HepG2 (cell line): ENCODE measurements at regions not wholly inside any gene's neighbourhood (a gene's known extent, or its start where the extent isn't known, plus 50 kb on each side); places are given as distances from the start of the nearest gene placed in this dataset.

Experiments
- ATAC-seq: fragments of 200-7000 bp; cut with Tn5 transposase; 3 replicates; pipeline ENCODE4 v1.9.1; 2020; ENCODE audit warnings: mild to moderate bottlenecking, moderate library complexity
- BruUV-seq: library from RNA; stranded (reverse); fragments of 400-500 nt; replicated peaks from 2 replicates; lab custom pipeline; 2021; lab: Mats Ljungman, UMichigan
- CTCF ChIA-PET: fragments of 300-600 bp; formaldehyde crosslinking; extraction: SDS; loops from one replicate; lab custom pipeline; 2021; ENCODE audit warnings: low total read pairs, inconsistent platforms, low intra/inter-chr PET ratio; lab: Yijun Ruan, JAX
- POLR2A ChIA-PET: fragments of 350-600 bp; sonication (Branson Sonifier 250); formaldehyde crosslinking; loops from one replicate; lab custom pipeline; 2020; ENCODE audit warnings: antibody characterized with exemption, inconsistent platforms; lab: Yijun Ruan, JAX
- DNase-seq: peaks from one replicate; pipeline ENCODE4 v3.0.0-alpha.2; 2015; ENCODE audit warnings: low spot score
- FAIRE-seq: peaks from 3 replicates; lab custom pipeline; 2011; peaks lifted over from hg19 to GRCh38; lab: Jason Lieb, UNC
- H2AFZ ChIP-seq: one replicate; pipeline ENCODE4 v1.6.1; 2011; ENCODE audit warnings: low read length, inconsistent platforms
- H3K27ac ChIP-seq: fragments of 300-600 bp; 3 replicates; pipeline ENCODE4 v1.8.0; 2011; ENCODE audit warnings: mixed run types, mild to moderate bottlenecking, mixed read lengths, low read length, inconsistent platforms; ENCODE audit not compliant: insufficient read depth; ENCODE audit errors: extremely low read length
- H3K27me3 ChIP-seq, 2 experiments: fragments of 200-600 bp in 1 of 2; 2 replicates in 1 of 2; 3 replicates in 1 of 2; pipeline versions ENCODE4 v1.6.0 to v1.8.0; 2011; ENCODE audit warnings: low read length in 2 of 2, mild to moderate bottlenecking in 2 of 2, moderate library complexity in 2 of 2, inconsistent platforms in 1 of 2; ENCODE audit not compliant: insufficient read depth in 2 of 2, control insufficient read depth in 1 of 2
- H3K36me3 ChIP-seq, 2 experiments: fragments of 200-600 bp in 1 of 2; replicated peaks in 1 of 2; 2 replicates in 1 of 2; 3 replicates in 1 of 2; pipeline versions ENCODE4 v1.5.1 to v1.8.0; 2011; ENCODE audit warnings: low read length in 2 of 2, inconsistent platforms in 1 of 2; ENCODE audit not compliant: insufficient read depth in 2 of 2, control insufficient read depth in 1 of 2
- H3K4me1 ChIP-seq: 2 replicates; pipeline ENCODE4 v1.5.1; 2012; ENCODE audit warnings: low read length, inconsistent platforms; ENCODE audit not compliant: insufficient read depth
- H3K4me2 ChIP-seq: 2 replicates; pipeline ENCODE4 v1.6.0; 2011; ENCODE audit warnings: low read depth, low read length, inconsistent platforms
- H3K4me3 ChIP-seq, 3 experiments: fragments of 200-600 bp in 1 of 3; sonication (generic), shearing (Covaris generic) in 1 of 3; replicated peaks in 1 of 3; 2 replicates each; pipeline ENCODE4 v1.5.1; 2011 to 2016; ENCODE audit warnings: low read length in 3 of 3, inconsistent platforms in 2 of 3, low read depth in 2 of 3, mild to moderate bottlenecking in 2 of 3, control low read depth in 1 of 3, mixed read lengths in 1 of 3; ENCODE audit not compliant: insufficient read depth in 1 of 3
- H3K79me2 ChIP-seq: one replicate; pipeline ENCODE4 v1.6.1; 2011; ENCODE audit warnings: low read length, inconsistent platforms; ENCODE audit not compliant: insufficient read depth
- H3K9ac ChIP-seq: 2 replicates; pipeline ENCODE4 v1.6.0; 2011; ENCODE audit warnings: mild to moderate bottlenecking, low read depth, low read length, inconsistent platforms; ENCODE audit not compliant: insufficient read depth
- H3K9me3 ChIP-seq: 2 replicates; pipeline ENCODE4 v1.5.1; 2012; ENCODE audit warnings: mild to moderate bottlenecking, low read length
- H4K20me1 ChIP-seq: 2 replicates; pipeline ENCODE4 v1.6.0; 2011; ENCODE audit warnings: inconsistent platforms, mild to moderate bottlenecking, low read length, moderate library complexity; ENCODE audit not compliant: insufficient read depth
- KLF15 ChIP-seq: sonication (generic); formaldehyde crosslinking; IDR thresholded peaks from 2 replicates; pipeline ENCODE4 v1.8.1; 2023; ENCODE audit warnings: borderline replicate concordance, mild to moderate bottlenecking, inconsistent platforms, missing genetic modification reagents, mixed read lengths
- RBFOX2 ChIP-seq: fragments of 200-400 bp; formaldehyde crosslinking; IDR thresholded peaks from 2 replicates; pipeline ENCODE4 v1.6.1; 2017; ENCODE audit warnings: low read depth, mild to moderate bottlenecking, low read length
- STAT5B ChIP-seq: sonication (generic); formaldehyde crosslinking; IDR thresholded peaks from 2 replicates; pipeline ENCODE4 v1.4.0; 2020; ENCODE audit warnings: missing genetic modification reagents
- ZNF598 ChIP-seq: sonication (generic); formaldehyde crosslinking; IDR thresholded peaks from 2 replicates; pipeline ENCODE4 v1.5.1; 2020; ENCODE audit warnings: mild to moderate bottlenecking, missing genetic modification reagents, borderline replicate concordance
- ZNF83 ChIP-seq: sonication (generic); formaldehyde crosslinking; IDR thresholded peaks from 2 replicates; pipeline ENCODE4 v1.4.0; 2020; ENCODE audit warnings: missing genetic modification reagents, mild to moderate bottlenecking, borderline replicate concordance
- WGBS: methylation state at CpG from one replicate; pipeline ENCODE4 v1.1.6; 2017; ENCODE audit warnings: low lambda C conversion rate; 5-methylcytosine and 5-hydroxymethylcytosine counted together
- in situ Hi-C: cut with HindIII; loops from 2 replicates; pipeline ENCODE4 v1.10.0; 2017; ENCODE audit warnings: low pct_unique_long_range_greater_than_20kb; ENCODE audit not compliant: extremely low pct_ligation_motif_present
- intact Hi-C: fragments of 100-400 bp; cut with micrococcal nuclease; formaldehyde crosslinking; loops from one replicate; pipeline ENCODE4 v1.10.0; 2022; ENCODE audit not compliant: unreplicated experiment
- TF ChIP-seq, protein P1 (sequence below): sonication (generic); formaldehyde crosslinking; IDR thresholded peaks from 2 replicates; pipeline ENCODE4 v1.4.0; 2020; ENCODE audit warnings: missing genetic modification reagents
- TF ChIP-seq, protein P2 (sequence below): IDR thresholded peaks from 2 replicates; pipeline ENCODE4 v1.6.1; 2016; ENCODE audit warnings: low read depth, missing genetic modification reagents, missing compliant biosample characterization
- TF ChIP-seq, protein P3 (sequence below), 2 experiments: sonication (generic) in 1 of 2; formaldehyde crosslinking in 1 of 2; IDR thresholded peaks; 2 replicates each; pipeline versions ENCODE4 v1.4.0 to v1.6.1; 2016 to 2020; ENCODE audit warnings: borderline replicate concordance in 1 of 2, low read depth in 1 of 2, mild to moderate bottlenecking in 1 of 2, missing genetic modification reagents in 1 of 2

- TF ChIP-seq, protein P1, sequence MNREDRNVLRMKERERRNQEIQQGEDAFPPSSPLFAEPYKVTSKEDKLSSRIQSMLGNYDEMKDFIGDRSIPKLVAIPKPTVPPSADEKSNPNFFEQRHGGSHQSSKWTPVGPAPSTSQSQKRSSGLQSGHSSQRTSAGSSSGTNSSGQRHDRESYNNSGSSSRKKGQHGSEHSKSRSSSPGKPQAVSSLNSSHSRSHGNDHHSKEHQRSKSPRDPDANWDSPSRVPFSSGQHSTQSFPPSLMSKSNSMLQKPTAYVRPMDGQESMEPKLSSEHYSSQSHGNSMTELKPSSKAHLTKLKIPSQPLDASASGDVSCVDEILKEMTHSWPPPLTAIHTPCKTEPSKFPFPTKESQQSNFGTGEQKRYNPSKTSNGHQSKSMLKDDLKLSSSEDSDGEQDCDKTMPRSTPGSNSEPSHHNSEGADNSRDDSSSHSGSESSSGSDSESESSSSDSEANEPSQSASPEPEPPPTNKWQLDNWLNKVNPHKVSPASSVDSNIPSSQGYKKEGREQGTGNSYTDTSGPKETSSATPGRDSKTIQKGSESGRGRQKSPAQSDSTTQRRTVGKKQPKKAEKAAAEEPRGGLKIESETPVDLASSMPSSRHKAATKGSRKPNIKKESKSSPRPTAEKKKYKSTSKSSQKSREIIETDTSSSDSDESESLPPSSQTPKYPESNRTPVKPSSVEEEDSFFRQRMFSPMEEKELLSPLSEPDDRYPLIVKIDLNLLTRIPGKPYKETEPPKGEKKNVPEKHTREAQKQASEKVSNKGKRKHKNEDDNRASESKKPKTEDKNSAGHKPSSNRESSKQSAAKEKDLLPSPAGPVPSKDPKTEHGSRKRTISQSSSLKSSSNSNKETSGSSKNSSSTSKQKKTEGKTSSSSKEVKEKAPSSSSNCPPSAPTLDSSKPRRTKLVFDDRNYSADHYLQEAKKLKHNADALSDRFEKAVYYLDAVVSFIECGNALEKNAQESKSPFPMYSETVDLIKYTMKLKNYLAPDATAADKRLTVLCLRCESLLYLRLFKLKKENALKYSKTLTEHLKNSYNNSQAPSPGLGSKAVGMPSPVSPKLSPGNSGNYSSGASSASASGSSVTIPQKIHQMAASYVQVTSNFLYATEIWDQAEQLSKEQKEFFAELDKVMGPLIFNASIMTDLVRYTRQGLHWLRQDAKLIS (CRISPR knock-in tag): no peak
- TF ChIP-seq ZNF83 (CRISPR knock-in tag): no peak
- TF ChIP-seq RBFOX2: no peak
- TF ChIP-seq ZNF598 (CRISPR knock-in tag): no peak
- TF ChIP-seq KLF15 (CRISPR knock-in tag): no peak
- TF ChIP-seq STAT5B (CRISPR knock-in tag): no peak
Measured at GRCh38 chr22:22982616-22983015, 87.7 kb upstream of the GNAZ start (continued).

DNA sequence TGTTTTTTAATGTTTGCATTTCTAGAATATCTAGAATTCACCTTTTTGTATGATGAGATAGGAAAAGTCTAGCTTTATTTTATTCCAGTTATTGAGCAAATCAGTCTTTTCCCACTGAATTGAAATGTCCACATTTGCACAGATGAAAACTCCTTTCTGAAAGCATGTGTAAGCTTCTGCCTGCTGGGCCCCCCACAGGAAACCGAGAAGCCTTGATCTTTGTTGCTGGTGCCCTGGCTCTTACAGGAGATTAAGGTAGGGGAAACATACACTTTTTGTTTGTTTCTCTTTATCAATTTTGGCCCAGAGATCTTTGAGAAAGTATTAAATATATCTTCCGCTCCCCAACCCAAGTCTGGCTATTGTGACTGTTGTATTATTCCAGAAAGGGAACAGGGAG lies 87.2 kb upstream of the GNAZ start:
- Histone ChIP-seq H3K27me3 (peaks cover 2 to 13% of the 10 kb centered on the region in 2 experiments; a peak in 3 of 5 replicates), H3K4me1 (no peaks in the 10 kb centered on the region), H3K27ac (no peak overlapping the region), H3K36me3 (no peaks in the 10 kb centered on the region), H2AFZ (no peak overlapping the region), H3K9me3 (peaks cover 19% of the 10 kb centered on the region), H3K79me2 (no peaks in the 10 kb centered on the region), H4K20me1 (no peaks in the 10 kb centered on the region), H3K4me3 (no peak overlapping the region), H3K4me2 (no peak overlapping the region), H3K9ac (no peak overlapping the region)
- BruUV-seq: no TSS peak
- in situ Hi-C loops (no loop called here), intact Hi-C loops (no loop called here)
- CTCF ChIA-PET: no interaction called here
- ATAC-seq (no peak), DNase-seq (no peak), FAIRE-seq (no peak)
- WGBS: 47% methylated on average over 2 of the region's 2 CpGs
- POLR2A ChIA-PET: no interaction called here
- TF ChIP-seq, protein P2, sequence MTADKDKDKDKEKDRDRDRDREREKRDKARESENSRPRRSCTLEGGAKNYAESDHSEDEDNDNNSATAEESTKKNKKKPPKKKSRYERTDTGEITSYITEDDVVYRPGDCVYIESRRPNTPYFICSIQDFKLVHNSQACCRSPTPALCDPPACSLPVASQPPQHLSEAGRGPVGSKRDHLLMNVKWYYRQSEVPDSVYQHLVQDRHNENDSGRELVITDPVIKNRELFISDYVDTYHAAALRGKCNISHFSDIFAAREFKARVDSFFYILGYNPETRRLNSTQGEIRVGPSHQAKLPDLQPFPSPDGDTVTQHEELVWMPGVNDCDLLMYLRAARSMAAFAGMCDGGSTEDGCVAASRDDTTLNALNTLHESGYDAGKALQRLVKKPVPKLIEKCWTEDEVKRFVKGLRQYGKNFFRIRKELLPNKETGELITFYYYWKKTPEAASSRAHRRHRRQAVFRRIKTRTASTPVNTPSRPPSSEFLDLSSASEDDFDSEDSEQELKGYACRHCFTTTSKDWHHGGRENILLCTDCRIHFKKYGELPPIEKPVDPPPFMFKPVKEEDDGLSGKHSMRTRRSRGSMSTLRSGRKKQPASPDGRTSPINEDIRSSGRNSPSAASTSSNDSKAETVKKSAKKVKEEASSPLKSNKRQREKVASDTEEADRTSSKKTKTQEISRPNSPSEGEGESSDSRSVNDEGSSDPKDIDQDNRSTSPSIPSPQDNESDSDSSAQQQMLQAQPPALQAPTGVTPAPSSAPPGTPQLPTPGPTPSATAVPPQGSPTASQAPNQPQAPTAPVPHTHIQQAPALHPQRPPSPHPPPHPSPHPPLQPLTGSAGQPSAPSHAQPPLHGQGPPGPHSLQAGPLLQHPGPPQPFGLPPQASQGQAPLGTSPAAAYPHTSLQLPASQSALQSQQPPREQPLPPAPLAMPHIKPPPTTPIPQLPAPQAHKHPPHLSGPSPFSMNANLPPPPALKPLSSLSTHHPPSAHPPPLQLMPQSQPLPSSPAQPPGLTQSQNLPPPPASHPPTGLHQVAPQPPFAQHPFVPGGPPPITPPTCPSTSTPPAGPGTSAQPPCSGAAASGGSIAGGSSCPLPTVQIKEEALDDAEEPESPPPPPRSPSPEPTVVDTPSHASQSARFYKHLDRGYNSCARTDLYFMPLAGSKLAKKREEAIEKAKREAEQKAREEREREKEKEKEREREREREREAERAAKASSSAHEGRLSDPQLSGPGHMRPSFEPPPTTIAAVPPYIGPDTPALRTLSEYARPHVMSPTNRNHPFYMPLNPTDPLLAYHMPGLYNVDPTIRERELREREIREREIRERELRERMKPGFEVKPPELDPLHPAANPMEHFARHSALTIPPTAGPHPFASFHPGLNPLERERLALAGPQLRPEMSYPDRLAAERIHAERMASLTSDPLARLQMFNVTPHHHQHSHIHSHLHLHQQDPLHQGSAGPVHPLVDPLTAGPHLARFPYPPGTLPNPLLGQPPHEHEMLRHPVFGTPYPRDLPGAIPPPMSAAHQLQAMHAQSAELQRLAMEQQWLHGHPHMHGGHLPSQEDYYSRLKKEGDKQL (CRISPR knock-in tag): no peak
- TF ChIP-seq, protein P3, sequence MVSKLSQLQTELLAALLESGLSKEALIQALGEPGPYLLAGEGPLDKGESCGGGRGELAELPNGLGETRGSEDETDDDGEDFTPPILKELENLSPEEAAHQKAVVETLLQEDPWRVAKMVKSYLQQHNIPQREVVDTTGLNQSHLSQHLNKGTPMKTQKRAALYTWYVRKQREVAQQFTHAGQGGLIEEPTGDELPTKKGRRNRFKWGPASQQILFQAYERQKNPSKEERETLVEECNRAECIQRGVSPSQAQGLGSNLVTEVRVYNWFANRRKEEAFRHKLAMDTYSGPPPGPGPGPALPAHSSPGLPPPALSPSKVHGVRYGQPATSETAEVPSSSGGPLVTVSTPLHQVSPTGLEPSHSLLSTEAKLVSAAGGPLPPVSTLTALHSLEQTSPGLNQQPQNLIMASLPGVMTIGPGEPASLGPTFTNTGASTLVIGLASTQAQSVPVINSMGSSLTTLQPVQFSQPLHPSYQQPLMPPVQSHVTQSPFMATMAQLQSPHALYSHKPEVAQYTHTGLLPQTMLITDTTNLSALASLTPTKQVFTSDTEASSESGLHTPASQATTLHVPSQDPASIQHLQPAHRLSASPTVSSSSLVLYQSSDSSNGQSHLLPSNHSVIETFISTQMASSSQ (IDR thresholded peaks at IDR 0.05; ENCODE audit: low read depth): no peak
- TF ChIP-seq, protein P3 (CRISPR knock-in tag; IDR thresholded peaks at IDR 0.05; ENCODE audit: borderline replicate concordance): no peak
